HEK293 (cell line): ENCODE measurements at regions not wholly inside any gene's neighbourhood (a gene's known extent, or its start where the extent isn't known, plus 50 kb on each side); places are given as distances from the start of the nearest gene placed in this dataset.

Source experiments
- CTCF ChIA-PET: fragments of 350-600 bp; formaldehyde crosslinking; extraction: SDS; loops from one replicate; lab custom pipeline; 2021; ENCODE audit warnings: antibody characterized with exemption; lab: Yijun Ruan, JAX
- POLR2A ChIA-PET: fragments of 300-600 bp; formaldehyde crosslinking; extraction: SDS; loops from one replicate; lab custom pipeline; 2020; ENCODE audit warnings: antibody characterized with exemption, inconsistent platforms; lab: Yijun Ruan, JAX
- H3K27ac ChIP-seq: fragments of 200-500 bp; sonication (Bioruptor generic); 2 replicates; pipeline ENCODE4 v1.5.1; 2014; ENCODE audit warnings: low read depth, low read length, control low read depth, inconsistent platforms; ENCODE audit errors: extremely low read depth
- H3K36me3 ChIP-seq, 2 experiments: fragments of 200-500 bp in 1 of 2; sonication (Bioruptor generic) in 1 of 2; 1 replicate in 1 of 2; 2 replicates in 1 of 2; pipeline ENCODE4 v1.5.1; 2014 to 2017; ENCODE audit warnings: inconsistent platforms in 2 of 2, low read length in 2 of 2; ENCODE audit not compliant: control insufficient read depth in 2 of 2, insufficient read depth in 1 of 2
- H3K4me1 ChIP-seq: fragments of 200-500 bp; sonication (Bioruptor generic); 2 replicates; pipeline ENCODE4 v1.5.1; 2014; ENCODE audit warnings: mild to moderate bottlenecking, low read length, inconsistent platforms; ENCODE audit not compliant: control insufficient read depth, insufficient read depth
- H3K4me3 ChIP-seq: 2 replicates; pipeline ENCODE4 v1.5.1; 2011; ENCODE audit warnings: low read depth, mild to moderate bottlenecking, control low read depth, low read length, moderate library complexity
- H3K9me3 ChIP-seq: fragments of 200-500 bp; sonication (Bioruptor generic); 2 replicates; pipeline ENCODE4 v1.5.1; 2014; ENCODE audit warnings: low read depth, low read length, inconsistent platforms; ENCODE audit not compliant: control insufficient read depth, insufficient read depth
- BCL11B ChIP-seq: fragments of 450-650 bp; formaldehyde crosslinking; IDR thresholded peaks from 2 replicates; pipeline ENCODE4 v1.5.1; 2016; ENCODE audit warnings: low read depth, missing biosample characterization, missing genetic modification characterization
- GLI4 ChIP-seq: fragments of 450-650 bp; formaldehyde crosslinking; IDR thresholded peaks from 2 replicates; pipeline ENCODE4 v1.5.1; 2016; ENCODE audit warnings: missing biosample characterization, missing genetic modification characterization
- GLIS2 ChIP-seq: fragments of 450-650 bp; formaldehyde crosslinking; IDR thresholded peaks from 2 replicates; pipeline ENCODE4 v1.5.1; 2016; ENCODE audit warnings: missing biosample characterization, missing genetic modification characterization
- KLF1 ChIP-seq: fragments of 450-650 bp; formaldehyde crosslinking; IDR thresholded peaks from 2 replicates; pipeline ENCODE4 v1.5.1; 2016; ENCODE audit warnings: missing biosample characterization, missing genetic modification characterization
- KLF7 ChIP-seq: fragments of 450-650 bp; formaldehyde crosslinking; IDR thresholded peaks from 2 replicates; pipeline ENCODE4 v1.5.1; 2016; ENCODE audit warnings: missing biosample characterization, missing genetic modification characterization, borderline replicate concordance
- PATZ1 ChIP-seq: fragments of 450-650 bp; formaldehyde crosslinking; IDR thresholded peaks from 2 replicates; pipeline ENCODE4 v1.5.1; 2016; ENCODE audit warnings: missing biosample characterization, missing genetic modification characterization
- SCRT1 ChIP-seq: fragments of 450-650 bp; formaldehyde crosslinking; IDR thresholded peaks from 2 replicates; pipeline ENCODE4 v1.5.1; 2016; ENCODE audit warnings: missing biosample characterization, missing genetic modification characterization, borderline replicate concordance
- TCF7L2 ChIP-seq: IDR thresholded peaks from 2 replicates; pipeline ENCODE4 v1.6.1; 2011; ENCODE audit warnings: low read depth, mild to moderate bottlenecking, inconsistent platforms, low read length, moderate library complexity, borderline replicate concordance
- ZBTB10 ChIP-seq: fragments of 450-650 bp; formaldehyde crosslinking; IDR thresholded peaks from 2 replicates; pipeline ENCODE4 v1.5.1; 2016; ENCODE audit warnings: missing biosample characterization, missing genetic modification characterization
- ZBTB6 ChIP-seq: fragments of 450-650 bp; formaldehyde crosslinking; IDR thresholded peaks from 2 replicates; pipeline ENCODE4 v1.5.1; 2017; ENCODE audit warnings: missing biosample characterization, missing genetic modification characterization
- ZNF146 ChIP-seq: fragments of 450-650 bp; formaldehyde crosslinking; IDR thresholded peaks from 2 replicates; pipeline ENCODE4 v1.5.1; 2016; ENCODE audit warnings: missing biosample characterization, missing genetic modification characterization
- ZNF16 ChIP-seq: fragments of 450-650 bp; formaldehyde crosslinking; IDR thresholded peaks from 2 replicates; pipeline ENCODE4 v1.5.1; 2016; ENCODE audit warnings: low read depth, missing biosample characterization, missing genetic modification characterization
- ZNF26 ChIP-seq: fragments of 450-650 bp; formaldehyde crosslinking; IDR thresholded peaks from 2 replicates; pipeline ENCODE4 v1.5.1; 2016; ENCODE audit warnings: missing biosample characterization, missing genetic modification characterization
- ZNF292 ChIP-seq: fragments of 450-650 bp; formaldehyde crosslinking; IDR thresholded peaks from 2 replicates; pipeline ENCODE4 v1.5.1; 2016; ENCODE audit warnings: low read depth, missing biosample characterization, missing genetic modification characterization, borderline replicate concordance
- ZNF488 ChIP-seq: fragments of 450-650 bp; formaldehyde crosslinking; IDR thresholded peaks from 2 replicates; pipeline ENCODE4 v1.5.1; 2016; ENCODE audit warnings: missing biosample characterization, missing genetic modification characterization
- ZNF580 ChIP-seq: fragments of 450-650 bp; formaldehyde crosslinking; IDR thresholded peaks from 2 replicates; pipeline ENCODE4 v1.5.1; 2016; ENCODE audit warnings: missing biosample characterization, missing genetic modification characterization
- ZNF610 ChIP-seq: fragments of 450-650 bp; formaldehyde crosslinking; IDR thresholded peaks from 2 replicates; pipeline ENCODE4 v1.5.1; 2016; ENCODE audit warnings: missing biosample characterization, missing genetic modification characterization, borderline replicate concordance
- ZNF623 ChIP-seq: fragments of 450-650 bp; formaldehyde crosslinking; IDR thresholded peaks from 2 replicates; pipeline ENCODE4 v1.5.1; 2016; ENCODE audit warnings: missing biosample characterization, missing genetic modification characterization
- ZNF654 ChIP-seq: fragments of 450-650 bp; formaldehyde crosslinking; IDR thresholded peaks from 2 replicates; pipeline ENCODE4 v1.5.1; 2016; ENCODE audit warnings: low read depth, missing biosample characterization, missing genetic modification characterization
- ZNF792 ChIP-seq: fragments of 450-650 bp; formaldehyde crosslinking; IDR thresholded peaks from 2 replicates; pipeline ENCODE4 v1.5.1; 2016; ENCODE audit warnings: missing biosample characterization, missing genetic modification characterization

- ChIA-PET CTCF (no interaction called here), POLR2A (no interaction called here)
- Histone ChIP-seq H3K36me3 (no peaks in the 10 kb centered on the region), H3K9me3 (no peaks in the 10 kb centered on the region), H3K27ac (no peak overlapping the region), H3K4me1 (no peaks in the 10 kb centered on the region), H3K4me3 (no peak overlapping the region)
- TF ChIP-seq ZNF26 (tag by site-specific recombination) = no peak
- no peak for TF ChIP-seq ZBTB6 (tag by site-specific recombination)
- TF ChIP-seq BCL11B (tag by site-specific recombination) = no peak
- TF ChIP-seq ZNF623 (tag by site-specific recombination) = no peak
- no peak for TF ChIP-seq ZNF580 (tag by site-specific recombination)
- TF ChIP-seq ZNF292 = no peak
- no peak for TF ChIP-seq KLF7 (tag by site-specific recombination)
- no peak for TF ChIP-seq GLI4 (tag by site-specific recombination)
- no peak for TF ChIP-seq ZNF488
These were observed 1460.4 kb upstream of the ALCAM start for GRCh38 chr3:103906304-103906703.

- Histone ChIP-seq H3K4me1 (no peaks in the 10 kb centered on the region), H3K27ac (no peak overlapping the region), H3K4me3 (no peak overlapping the region), H3K36me3 (no peaks in the 10 kb centered on the region), H3K9me3 (no peaks in the 10 kb centered on the region)
- CTCF ChIA-PET = no interaction called here
- TF ChIP-seq TCF7L2 (peak; percentile 49; the same call in 1 of the 2 replicates), ZBTB6 (tag by site-specific recombination) (no peak), ZNF792 (tag by site-specific recombination) (no peak), PATZ1 (tag by site-specific recombination) (no peak), ZNF16 (tag by site-specific recombination) (no peak)
- POLR2A ChIA-PET = no interaction called here
These were observed 1459.9 kb upstream of the ALCAM start for GRCh38 chr3:103906808-103907207.

- no peak overlapping the region for H3K27ac ChIP-seq
- no peaks in the 10 kb centered on the region for H3K36me3 ChIP-seq
- no peaks in the 10 kb centered on the region for H3K4me1 ChIP-seq
- CTCF ChIA-PET = no interaction called here
- H3K4me3 ChIP-seq = no peak overlapping the region
- TF ChIP-seq GLI4 (tag by site-specific recombination) = no peak
- no peak for TF ChIP-seq ZNF146
- TF ChIP-seq KLF1 (tag by site-specific recombination) = no peak
- TF ChIP-seq ZNF654 (tag by site-specific recombination) = no peak
- no peak for TF ChIP-seq SCRT1 (tag by site-specific recombination)
- TF ChIP-seq GLIS2 (tag by site-specific recombination) = no peak
- TF ChIP-seq ZNF610 = no peak
- TF ChIP-seq ZBTB10 (tag by site-specific recombination) = no peak
- TF ChIP-seq, all 188 proteins: peak for 0
- POLR2A ChIA-PET = no interaction called here
- no peaks in the 10 kb centered on the region for H3K9me3 ChIP-seq
These were observed 1459.1 kb upstream of the ALCAM start for GRCh38 chr3:103907567-103907966.
